IMR-90 (cell line): ENCODE measurements at regions not wholly inside any gene's neighbourhood (a gene's known extent, or its start where the extent isn't known, plus 50 kb on each side); places are given as distances from the start of the nearest gene placed in this dataset.

Experiments used
- ATAC-seq: fragments of 200-7000 bp; cut with Tn5 transposase; 2 replicates; pipeline ENCODE4 v1.9.1; 2020; ENCODE audit warnings: low read depth, mild to moderate bottlenecking, moderate library complexity
- BruUV-seq: library from RNA; stranded (reverse); fragments of 400-500 nt; replicated peaks from 2 replicates; lab custom pipeline; 2021; lab: Mats Ljungman, UMichigan
- CTCF ChIA-PET: fragments of 300-600 bp; formaldehyde crosslinking; extraction: SDS; loops from one replicate; lab custom pipeline; 2021; ENCODE audit warnings: antibody characterized with exemption; lab: Yijun Ruan, JAX
- POLR2A ChIA-PET: fragments of 300-600 bp; sonication (Branson Sonifier 250); formaldehyde crosslinking; loops from one replicate; lab custom pipeline; 2022; ENCODE audit warnings: antibody characterized with exemption; ENCODE audit not compliant: unreplicated experiment; lab: Charles Lee
- DNase-seq: peaks from one replicate; pipeline ENCODE4 v3.0.0; 2013
- H2AFZ ChIP-seq: replicated peaks from 2 replicates; pipeline ENCODE3; 2013; ENCODE audit warnings: low read length, mild to moderate bottlenecking; ENCODE audit not compliant: poor library complexity
- H2AK5ac ChIP-seq: 2 replicates; pipeline ENCODE4 v1.6.1; 2013; ENCODE audit warnings: low read depth, low read length, inconsistent platforms
- H2AK9ac ChIP-seq: replicated peaks from 2 replicates; pipeline ENCODE3; 2013; ENCODE audit warnings: mild to moderate bottlenecking, low read depth, low read length, moderate library complexity; ENCODE audit not compliant: poor library complexity
- H2BK120ac ChIP-seq: 2 replicates; pipeline ENCODE4 v1.6.1; 2013; ENCODE audit warnings: low read depth, low read length, inconsistent platforms
- H2BK15ac ChIP-seq: 3 replicates; pipeline ENCODE4 v1.6.1; 2013; ENCODE audit warnings: low read depth, low read length, inconsistent platforms
- H2BK20ac ChIP-seq: 2 replicates; pipeline ENCODE4 v1.6.1; 2013; ENCODE audit warnings: low read depth, mild to moderate bottlenecking, inconsistent platforms, low read length, moderate library complexity
- H2BK5ac ChIP-seq: 2 replicates; pipeline ENCODE4 v1.6.1; 2013; ENCODE audit warnings: mild to moderate bottlenecking, low read depth, low read length, inconsistent platforms; ENCODE audit not compliant: poor library complexity, severe bottlenecking
- H3K14ac ChIP-seq: replicated peaks from 2 replicates; pipeline ENCODE4 v1.6.1; 2013; ENCODE audit warnings: low read depth, low read length, inconsistent platforms
- H3K18ac ChIP-seq: 2 replicates; pipeline ENCODE4 v1.6.1; 2013; ENCODE audit warnings: low read depth, low read length, control low read depth
- H3K23ac ChIP-seq: 2 replicates; pipeline ENCODE4 v1.6.1; 2013; ENCODE audit warnings: low read depth, low read length, inconsistent platforms
- H3K27ac ChIP-seq: 2 replicates; pipeline ENCODE4 v1.5.1; 2013; ENCODE audit warnings: mild to moderate bottlenecking, control low read depth, low read length; ENCODE audit not compliant: insufficient read depth
- H3K27me3 ChIP-seq: 2 replicates; pipeline ENCODE4 v1.6.1; 2013; ENCODE audit warnings: low read length; ENCODE audit not compliant: control insufficient read depth, insufficient read depth
- H3K36me3 ChIP-seq: 2 replicates; pipeline ENCODE4 v1.6.1; 2013; ENCODE audit warnings: low read length, mixed read lengths; ENCODE audit not compliant: control insufficient read depth, insufficient read depth
- H3K4ac ChIP-seq: 2 replicates; pipeline ENCODE4 v1.6.1; 2013; ENCODE audit warnings: low read depth, low read length, inconsistent platforms
- H3K4me1 ChIP-seq: 2 replicates; pipeline ENCODE4 v1.6.1; 2013; ENCODE audit warnings: low read length, mixed read lengths; ENCODE audit not compliant: control insufficient read depth, insufficient read depth
- H3K4me2 ChIP-seq: 2 replicates; pipeline ENCODE4 v1.6.1; 2013; ENCODE audit warnings: low read depth, mild to moderate bottlenecking, control low read depth, low read length, moderate library complexity
- H3K4me3 ChIP-seq: 2 replicates; pipeline ENCODE4 v1.5.1; 2013; ENCODE audit warnings: low read depth, mild to moderate bottlenecking, control low read depth, low read length, moderate library complexity; ENCODE audit not compliant: insufficient read depth
- H3K56ac ChIP-seq: 2 replicates; pipeline ENCODE4 v1.6.1; 2013; ENCODE audit warnings: low read length, inconsistent platforms; ENCODE audit not compliant: insufficient read depth; ENCODE audit errors: extremely low read depth
- H3K79me1 ChIP-seq, 2 experiments: 2 replicates each; pipeline ENCODE4 v1.6.1; 2013; ENCODE audit warnings: low read length in 2 of 2, inconsistent platforms in 1 of 2, low read depth in 1 of 2
- H3K9ac ChIP-seq: 2 replicates; pipeline ENCODE4 v1.6.1; 2013; ENCODE audit warnings: low read depth, low read length, control low read depth
- H3K9me1 ChIP-seq: 2 replicates; pipeline ENCODE4 v1.6.1; 2013; ENCODE audit warnings: low read length, inconsistent platforms; ENCODE audit not compliant: insufficient read depth
- H3K9me3 ChIP-seq: 2 replicates; pipeline ENCODE4 v1.6.1; 2013; ENCODE audit warnings: low read length; ENCODE audit not compliant: control insufficient read depth, insufficient read depth
- H4K20me1 ChIP-seq: 2 replicates; pipeline ENCODE4 v1.6.1; 2013; ENCODE audit warnings: low read length, inconsistent platforms; ENCODE audit not compliant: insufficient read depth
- H4K5ac ChIP-seq: 2 replicates; pipeline ENCODE4 v1.6.1; 2013; ENCODE audit warnings: mild to moderate bottlenecking, low read depth, low read length, control low read depth
- H4K8ac ChIP-seq, 2 experiments: 2 replicates each; pipeline ENCODE4 v1.6.1; 2013; ENCODE audit warnings: low read depth in 2 of 2, low read length in 2 of 2, control low read depth in 1 of 2, inconsistent platforms in 1 of 2
- H4K91ac ChIP-seq: 2 replicates; pipeline ENCODE4 v1.6.1; 2013; ENCODE audit warnings: low read depth, low read length, inconsistent platforms; ENCODE audit not compliant: insufficient read depth
- BHLHE40 ChIP-seq: fragments of 150-350 bp; IDR thresholded peaks from 2 replicates; pipeline ENCODE4 v1.6.1; 2016; ENCODE audit warnings: mild to moderate bottlenecking, low read depth, low read length
- MXI1 ChIP-seq: IDR thresholded peaks from 2 replicates; pipeline ENCODE4 v1.6.1; 2012; ENCODE audit warnings: low read depth, mild to moderate bottlenecking, low read length, moderate library complexity, borderline replicate concordance
- NFE2L2 ChIP-seq: fragments of 150-350 bp; IDR thresholded peaks from 2 replicates; pipeline ENCODE4 v1.6.1; 2016; ENCODE audit warnings: low read depth, mild to moderate bottlenecking, low read length
- POLR2A ChIP-seq: IDR thresholded peaks from 2 replicates; pipeline ENCODE4 v1.6.1; 2012; ENCODE audit warnings: mild to moderate bottlenecking, low read depth, low read length
- RAD21 ChIP-seq: IDR thresholded peaks from 2 replicates; pipeline ENCODE4 v1.6.1; 2012; ENCODE audit warnings: low read length, improper control_type of control experiment
- SMC3 ChIP-seq: fragments of 150-350 bp; IDR thresholded peaks from 2 replicates; pipeline ENCODE4 v1.6.1; 2016; ENCODE audit warnings: low read depth, mild to moderate bottlenecking, antibody characterized with exemption, low read length, moderate library complexity
- WGBS, 2 experiments: methylation state at CpG; one replicate each; pipeline versions ENCODE4 v1.1.5 to v1.1.7; 2013; ENCODE audit warnings: missing lambda C conversion rate in 2 of 2; ENCODE audit not compliant: insufficient read length in 1 of 2; ENCODE audit errors: extremely low coverage in 2 of 2; 5-methylcytosine and 5-hydroxymethylcytosine counted together
- dilution Hi-C: fragments of 300-500 bp; cut with HindIII; formaldehyde crosslinking; loops from one replicate; pipeline ENCODE4 v1.14.3; 2018; ENCODE audit warnings: low sequenced_read_pairs; ENCODE audit not compliant: unreplicated experiment
- in situ Hi-C: fragments of 300-500 bp; cut with MboI; formaldehyde crosslinking; loops from 3 replicates; pipeline ENCODE4 v1.14.3; 2019; ENCODE audit warnings: low sequenced_read_pairs, inconsistent platforms, mixed read lengths
- intact Hi-C: fragments of 100-400 bp; cut with micrococcal nuclease; formaldehyde crosslinking; loops from 2 replicates; pipeline ENCODE4 v1.10.0; 2022
- TF ChIP-seq, protein P1 (sequence below): fragments of 150-350 bp; IDR thresholded peaks from 2 replicates; pipeline ENCODE4 v1.6.1; 2017; ENCODE audit warnings: mild to moderate bottlenecking, antibody characterized with exemption, low read length, low read depth
- TF ChIP-seq, protein P2 (sequence below): conservative IDR thresholded peaks from 2 replicates; pipeline ENCODE4 v1.5.1; 2012; ENCODE audit warnings: mild to moderate bottlenecking, low read depth, low read length, improper control_type of control experiment

DNA sequence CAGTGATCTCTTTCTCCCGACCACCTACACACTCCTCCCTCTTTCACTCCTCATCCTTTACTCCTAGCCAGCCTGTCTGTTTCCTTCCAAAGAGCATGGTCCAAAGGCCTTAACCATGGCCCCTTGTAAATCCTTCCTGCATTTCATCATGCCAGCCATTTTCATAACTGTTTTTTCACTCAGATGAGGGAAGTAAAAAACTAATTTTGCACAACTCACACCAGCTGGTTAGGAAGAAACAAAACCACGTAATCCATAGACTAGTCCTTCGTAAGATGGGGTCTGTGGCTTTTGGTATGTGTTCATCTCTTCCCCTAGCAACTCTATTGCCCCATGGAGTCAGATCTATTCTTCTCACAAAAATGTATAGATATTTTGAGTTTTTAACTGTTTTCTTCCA, 187.8 kb downstream of the SHOX2 start:
- Histone ChIP-seq H3K9ac (no peak overlapping the region), H2BK20ac (no peak overlapping the region), H3K4ac (no peak overlapping the region), H3K9me3 (no peaks in the 10 kb centered on the region), H4K8ac (no peak overlapping the region), H2AK5ac (no peak overlapping the region), H3K9me1 (no peaks in the 10 kb centered on the region), H2AK9ac (no peak overlapping the region), H3K14ac (no peak overlapping the region), H4K20me1 (no peaks in the 10 kb centered on the region), H3K27me3 (no peaks in the 10 kb centered on the region), H3K23ac (no peak overlapping the region), H2AFZ (no peak overlapping the region), H3K56ac (no peak overlapping the region), H4K91ac (no peak overlapping the region), H3K27ac (no peak overlapping the region), H3K79me1 (no peaks in the 10 kb centered on the region), H3K4me2 (no peak overlapping the region), H3K4me1 (peaks cover 5% of the 10 kb centered on the region; the same call in 1 of the 2 replicates), H2BK120ac (no peak overlapping the region), H4K5ac (no peak overlapping the region), H3K18ac (no peak overlapping the region), H2BK5ac (no peak overlapping the region), H3K4me3 (no peak overlapping the region), H3K36me3 (no peaks in the 10 kb centered on the region), H2BK15ac (no peak overlapping the region)
- TF ChIP-seq NFE2L2: no peak
- TF ChIP-seq BHLHE40: no peak
- TF ChIP-seq, protein P1, sequence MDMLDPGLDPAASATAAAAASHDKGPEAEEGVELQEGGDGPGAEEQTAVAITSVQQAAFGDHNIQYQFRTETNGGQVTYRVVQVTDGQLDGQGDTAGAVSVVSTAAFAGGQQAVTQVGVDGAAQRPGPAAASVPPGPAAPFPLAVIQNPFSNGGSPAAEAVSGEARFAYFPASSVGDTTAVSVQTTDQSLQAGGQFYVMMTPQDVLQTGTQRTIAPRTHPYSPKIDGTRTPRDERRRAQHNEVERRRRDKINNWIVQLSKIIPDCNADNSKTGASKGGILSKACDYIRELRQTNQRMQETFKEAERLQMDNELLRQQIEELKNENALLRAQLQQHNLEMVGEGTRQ: no peak
- TF ChIP-seq MXI1: no peak
- no peak for TF ChIP-seq SMC3
- no peak for TF ChIP-seq RAD21
- TF ChIP-seq POLR2A: no peak
- TF ChIP-seq, protein P2, sequence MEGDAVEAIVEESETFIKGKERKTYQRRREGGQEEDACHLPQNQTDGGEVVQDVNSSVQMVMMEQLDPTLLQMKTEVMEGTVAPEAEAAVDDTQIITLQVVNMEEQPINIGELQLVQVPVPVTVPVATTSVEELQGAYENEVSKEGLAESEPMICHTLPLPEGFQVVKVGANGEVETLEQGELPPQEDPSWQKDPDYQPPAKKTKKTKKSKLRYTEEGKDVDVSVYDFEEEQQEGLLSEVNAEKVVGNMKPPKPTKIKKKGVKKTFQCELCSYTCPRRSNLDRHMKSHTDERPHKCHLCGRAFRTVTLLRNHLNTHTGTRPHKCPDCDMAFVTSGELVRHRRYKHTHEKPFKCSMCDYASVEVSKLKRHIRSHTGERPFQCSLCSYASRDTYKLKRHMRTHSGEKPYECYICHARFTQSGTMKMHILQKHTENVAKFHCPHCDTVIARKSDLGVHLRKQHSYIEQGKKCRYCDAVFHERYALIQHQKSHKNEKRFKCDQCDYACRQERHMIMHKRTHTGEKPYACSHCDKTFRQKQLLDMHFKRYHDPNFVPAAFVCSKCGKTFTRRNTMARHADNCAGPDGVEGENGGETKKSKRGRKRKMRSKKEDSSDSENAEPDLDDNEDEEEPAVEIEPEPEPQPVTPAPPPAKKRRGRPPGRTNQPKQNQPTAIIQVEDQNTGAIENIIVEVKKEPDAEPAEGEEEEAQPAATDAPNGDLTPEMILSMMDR: no peak
- ATAC-seq (no peak), DNase-seq (no peak)
- WGBS, 2 experiments: no CpG with 5 or more reads among the region's 3 CpGs
- in situ Hi-C loops (no loop called here), dilution Hi-C loops (no loop called here), intact Hi-C loops (no loop called here)
- no TSS peak for BruUV-seq
- POLR2A ChIA-PET: no interaction called here
- CTCF ChIA-PET: no interaction called here
